ENCODE measurements at regions not wholly inside any gene's neighbourhood (a gene's known extent, or its start where the extent isn't known, plus 50 kb on each side); places are given as distances from the start of the nearest gene placed in this dataset.

GRCh38 chr18:75700561-75700960, 273.1 kb upstream of the SMIM21 start:
- no peak for DNase-seq
- Histone ChIP-seq H3K4me1 (no peaks in the 10 kb centered on the region), H3K4me3 (no peak overlapping the region), H3K27ac (no peak overlapping the region), H3K36me3 (ENCODE audit: insufficient read depth in 1 of 2, low read depth in 1 of 2) (no peaks in the 10 kb centered on the region), H3K27me3 (ENCODE audit: insufficient read depth in 3 of 3, low read length in 2 of 3) (no peaks in the 10 kb centered on the region), H3K9me3 (no peaks in the 10 kb centered on the region)
- no peak for TF ChIP-seq CTCF (IDR thresholded peaks at IDR 0.05)
- intact Hi-C loops (cut with DNase I) = no loop called here
- 79 to 87% (median 82%) methylated on average over 4 of the region's 4 CpGs for WGBS, 3 donors
- no peak for ATAC-seq

GRCh38 chr18:75698861-75699260, 271.4 kb upstream of the SMIM21 start:
- Histone ChIP-seq H3K27ac (no peak overlapping the region), H3K9me3 (no peaks in the 10 kb centered on the region), H3K4me1 (no peaks in the 10 kb centered on the region), H3K27me3 (ENCODE audit: insufficient read depth in 3 of 3, low read length in 2 of 3) (no peaks in the 10 kb centered on the region), H3K4me3 (no peak overlapping the region), H3K36me3 (ENCODE audit: insufficient read depth in 1 of 2, low read depth in 1 of 2) (no peaks in the 10 kb centered on the region)
- intact Hi-C loops (cut with DNase I) = no loop called here
- no peak for DNase-seq
- no peak for TF ChIP-seq CTCF (IDR thresholded peaks at IDR 0.05)
- ATAC-seq = no peak
- WGBS, 3 donors = 77 to 90% (median 83%) methylated on average over 7 of the region's 7 CpGs

DNA sequence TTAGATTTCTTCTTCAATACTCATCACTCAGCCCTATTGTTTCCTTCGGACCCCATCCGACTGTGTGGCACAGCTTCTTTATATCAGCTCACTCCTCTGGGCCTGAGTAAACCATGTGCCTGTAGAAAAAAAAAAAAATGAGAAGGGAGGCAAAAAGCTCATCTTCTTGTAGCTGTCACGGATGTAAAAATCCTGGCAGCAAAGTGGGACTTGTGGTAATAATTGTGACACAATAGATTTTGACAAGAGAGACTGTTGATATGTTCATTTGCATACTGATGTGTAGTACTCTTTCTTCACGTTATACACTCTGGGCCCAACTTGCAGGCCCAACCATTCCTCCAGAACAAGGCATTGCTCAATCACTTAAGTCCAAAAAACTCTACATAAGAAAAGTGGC, 270.0 kb upstream of the SMIM21 start:
- TF ChIP-seq CTCF (IDR thresholded peaks at IDR 0.05) = no peak
- Histone ChIP-seq H3K27me3 (ENCODE audit: insufficient read depth in 3 of 3, low read length in 2 of 3) (no peaks in the 10 kb centered on the region), H3K4me3 (no peak overlapping the region), H3K9me3 (no peaks in the 10 kb centered on the region), H3K27ac (no peak overlapping the region), H3K4me1 (no peaks in the 10 kb centered on the region), H3K36me3 (ENCODE audit: insufficient read depth in 1 of 2, low read depth in 1 of 2) (no peaks in the 10 kb centered on the region)
- DNase-seq (no peak), ATAC-seq (no peak)
- 67 to 80% (median 75%) methylated on average over 4 of the region's 4 CpGs for WGBS, 3 donors
- intact Hi-C loops (cut with DNase I) = no loop called here

DNA sequence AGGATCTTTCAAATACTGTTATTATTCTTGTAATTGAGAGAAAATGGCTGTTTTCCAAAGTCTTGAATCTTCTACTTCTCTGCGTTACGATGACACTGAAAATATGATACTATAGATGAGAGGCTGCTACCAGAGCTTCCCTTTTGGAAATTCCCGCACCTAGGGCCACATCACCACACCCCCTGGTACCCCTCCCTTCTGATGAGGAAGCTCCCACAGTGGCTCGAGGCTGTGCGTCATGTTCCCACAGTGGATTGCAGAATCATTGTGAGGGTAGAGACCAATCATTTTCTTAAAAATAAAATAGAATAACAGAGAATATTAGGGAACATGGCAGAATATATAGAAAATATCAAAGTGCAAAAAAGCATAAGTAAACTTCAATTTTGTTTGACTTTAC, 268.9 kb upstream of the SMIM21 start:
- H3K27ac ChIP-seq = no peak overlapping the region
- no peaks in the 10 kb centered on the region for H3K27me3 ChIP-seq (ENCODE audit: insufficient read depth in 3 of 3, low read length in 2 of 3)
- WGBS, 3 donors = 80 to 84% (median 80%) methylated on average over 5 of the region's 5 CpGs
- H3K4me3 ChIP-seq = no peak overlapping the region
- DNase-seq = no peak
- no peaks in the 10 kb centered on the region for H3K4me1 ChIP-seq
- no peaks in the 10 kb centered on the region for H3K9me3 ChIP-seq
- intact Hi-C loops (cut with DNase I) = no loop called here
- TF ChIP-seq CTCF (IDR thresholded peaks at IDR 0.05) = no peak
- H3K36me3 ChIP-seq (ENCODE audit: insufficient read depth in 1 of 2, low read depth in 1 of 2) = no peaks in the 10 kb centered on the region
- no peak for ATAC-seq

DNA sequence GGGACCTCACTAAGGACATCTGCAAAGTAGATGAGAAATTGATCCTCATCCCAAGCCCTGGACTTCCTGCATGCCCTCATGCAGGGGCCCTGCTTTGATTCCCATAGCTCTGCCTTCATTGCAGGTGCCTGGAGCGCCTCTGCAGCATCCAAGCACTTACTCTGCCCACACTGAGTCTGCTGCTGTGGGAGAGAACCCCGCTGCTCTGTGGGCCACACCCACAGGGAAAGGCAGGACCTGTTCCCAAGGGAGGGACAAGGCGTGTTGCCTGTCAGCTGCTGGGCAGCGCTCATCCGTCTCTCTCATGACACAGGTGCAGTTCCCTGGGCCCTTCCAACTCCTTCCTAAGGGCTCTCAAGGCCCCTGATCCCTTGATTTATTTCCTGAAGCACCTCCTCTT, 266.8 kb upstream of the SMIM21 start:
- H3K9me3 ChIP-seq = no peaks in the 10 kb centered on the region
- DNase-seq (no peak), ATAC-seq (no peak)
- H3K27ac ChIP-seq = no peak overlapping the region
- H3K4me1 ChIP-seq = no peaks in the 10 kb centered on the region
- H3K36me3 ChIP-seq (ENCODE audit: insufficient read depth in 1 of 2, low read depth in 1 of 2) = no peaks in the 10 kb centered on the region
- intact Hi-C loops (cut with DNase I) = no loop called here
- no peaks in the 10 kb centered on the region for H3K27me3 ChIP-seq (ENCODE audit: insufficient read depth in 3 of 3, low read length in 2 of 3)
- H3K4me3 ChIP-seq = no peak overlapping the region
- WGBS, 3 donors = 48 to 66% (median 48%) methylated on average over 5 of the region's 5 CpGs
- no peak for TF ChIP-seq CTCF (IDR thresholded peaks at IDR 0.05)

Measured in psoas muscle (tissue), 7 donors.